Occipital lobe (tissue), 1 donor: ENCODE measurements at regions not wholly inside any gene's neighbourhood (a gene's known extent, or its start where the extent isn't known, plus 50 kb on each side); places are given as distances from the start of the nearest gene placed in this dataset.

ENCODE experiments used
- DNase-seq: peaks from one replicate; lab custom pipeline; 2025; lab: John Stamatoyannopoulos, UW

DNA sequence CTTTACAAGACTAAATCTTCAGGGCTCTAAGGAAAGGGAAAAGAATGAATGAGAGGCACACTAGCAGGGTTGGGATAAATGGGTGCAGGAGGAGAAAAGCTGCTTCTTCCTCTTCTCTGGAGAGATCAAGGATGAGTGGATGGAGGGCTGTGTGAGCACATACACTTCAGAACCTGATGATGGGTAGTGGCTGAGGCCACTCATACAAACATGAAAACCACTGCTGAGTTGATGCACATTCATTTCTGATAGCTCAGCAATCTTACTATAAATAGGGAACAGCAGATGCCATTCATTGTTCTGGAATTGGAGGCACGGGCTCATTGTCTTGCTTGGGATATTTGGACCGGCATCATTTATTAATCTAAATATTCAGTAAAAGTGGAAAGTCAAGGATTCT is 152.4 kb upstream of the KCTD1 start:
- no peak for DNase-seq

DNA sequence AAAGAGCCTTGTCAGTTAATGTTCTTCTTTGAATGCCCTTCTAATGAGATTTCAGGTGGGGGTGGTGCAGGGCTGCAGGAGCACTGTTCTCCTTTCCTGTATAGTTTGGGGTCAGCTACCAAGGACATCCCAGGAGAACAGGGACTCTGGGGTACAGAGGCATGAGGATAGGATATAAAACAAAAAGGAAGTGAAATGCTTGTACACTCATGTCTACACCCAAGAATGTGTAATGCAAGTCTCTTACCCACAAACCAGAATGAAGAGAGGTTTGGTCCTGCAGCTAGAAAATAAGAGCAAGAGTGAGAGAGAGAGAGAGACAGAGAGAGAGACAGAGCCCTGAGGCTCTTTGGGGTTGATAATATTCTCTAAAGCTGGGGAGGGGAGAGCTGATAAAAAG is 151.8 kb upstream of the KCTD1 start:
- no peak for DNase-seq

DNA sequence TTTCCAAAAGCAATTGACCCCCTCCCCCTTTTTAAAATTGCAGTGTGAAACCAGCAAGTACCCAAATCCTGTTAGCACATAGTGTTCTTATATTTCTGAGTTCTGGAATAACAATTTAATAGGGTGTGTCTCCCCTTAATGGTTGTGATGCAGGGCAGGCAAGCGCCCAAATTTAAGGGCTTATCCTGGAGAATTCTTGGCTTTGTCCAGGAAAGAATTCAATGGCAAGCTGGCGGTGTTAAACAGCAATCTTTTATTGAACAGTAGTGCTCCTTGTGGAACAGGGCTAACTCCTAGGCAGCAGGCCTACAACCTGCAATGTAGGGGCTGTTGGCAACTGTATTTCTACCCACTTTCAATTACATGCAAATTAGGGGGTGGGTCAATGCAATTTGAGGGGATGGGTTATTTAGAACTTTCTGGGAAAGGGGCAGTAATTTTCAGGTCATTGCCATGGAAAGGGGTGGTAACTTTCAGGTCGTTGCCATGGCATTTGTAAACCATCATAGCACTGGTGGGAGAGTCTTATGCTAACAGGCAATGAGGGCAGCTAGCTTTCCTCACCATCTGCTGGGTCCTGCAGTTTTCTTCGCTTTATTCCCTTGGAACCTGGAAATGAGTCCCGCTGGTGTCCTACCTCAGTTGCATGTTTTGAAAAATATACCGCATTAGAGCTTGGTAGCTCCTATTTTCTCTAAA is 149.0 kb upstream of the KCTD1 start:
- no peak for DNase-seq

DNA sequence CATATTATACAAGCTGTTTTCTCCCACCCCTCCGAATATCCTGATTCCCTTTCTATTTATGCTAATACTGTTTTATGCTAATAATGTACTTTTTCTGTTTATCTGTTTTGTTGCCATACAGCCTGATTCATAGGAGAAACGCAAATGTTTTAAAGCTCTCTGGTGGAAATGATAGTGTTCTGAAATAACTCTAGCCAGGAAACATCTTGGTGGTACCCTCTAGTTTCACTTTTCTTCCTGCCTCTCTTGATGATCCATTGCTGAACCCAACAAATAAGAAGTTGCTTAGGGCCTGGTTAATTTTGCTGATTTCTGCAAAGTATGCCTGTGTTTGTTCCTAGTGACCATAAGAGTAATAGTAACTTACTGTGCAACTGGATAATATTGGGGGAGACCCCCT is 148.4 kb upstream of the KCTD1 start:
- no peak for DNase-seq

DNA sequence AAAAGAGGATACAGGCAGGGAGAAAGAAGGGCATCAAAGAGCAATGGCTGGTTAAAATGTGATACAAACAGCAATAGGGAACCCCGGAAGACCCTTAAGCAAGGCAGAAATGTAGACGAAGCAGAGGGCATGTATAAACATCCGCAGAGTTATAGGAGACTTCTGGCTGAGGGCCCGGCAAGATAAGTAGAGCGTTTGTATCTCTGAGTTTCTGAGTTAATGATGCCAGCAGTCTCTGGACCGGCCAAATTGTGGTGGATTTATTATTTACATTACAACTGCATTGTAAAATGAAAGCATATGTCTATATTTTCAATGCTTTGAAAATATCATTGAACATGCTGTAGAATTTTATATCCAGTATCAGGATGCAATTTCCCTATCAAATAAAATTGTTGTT is 148.0 kb upstream of the KCTD1 start:
- DNase-seq, result no peak

DNA sequence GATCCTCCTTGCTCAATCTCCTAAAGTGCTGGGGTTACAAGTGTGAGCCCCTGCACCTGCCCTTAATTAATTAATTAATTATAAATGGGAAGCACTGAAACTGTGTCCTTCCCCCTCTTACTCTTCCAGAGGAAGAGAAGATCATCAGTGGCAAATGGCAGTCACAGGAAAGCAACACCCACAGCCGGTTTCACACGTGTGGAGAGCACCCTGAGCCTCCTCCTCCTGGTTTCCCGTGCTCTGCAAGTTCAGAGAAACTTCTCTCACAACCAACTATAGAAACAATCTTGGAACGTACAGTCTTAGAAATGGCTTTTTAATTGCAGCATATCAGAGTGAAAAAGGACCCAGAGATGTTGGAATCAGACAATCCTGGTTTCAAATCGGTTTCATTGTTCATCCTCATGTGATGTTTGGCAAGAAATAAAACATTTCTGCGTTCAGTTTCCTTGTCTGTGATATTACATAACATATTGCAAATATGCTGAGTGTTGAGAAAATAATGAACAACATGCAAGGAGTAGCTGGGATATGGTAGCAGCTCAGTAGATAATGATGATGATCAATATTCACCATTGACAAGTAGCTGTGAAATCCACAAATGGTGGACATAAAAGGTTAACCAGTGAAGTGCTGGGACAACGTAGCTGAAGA is 141.0 kb upstream of the KCTD1 start:
- no peak for DNase-seq

DNA sequence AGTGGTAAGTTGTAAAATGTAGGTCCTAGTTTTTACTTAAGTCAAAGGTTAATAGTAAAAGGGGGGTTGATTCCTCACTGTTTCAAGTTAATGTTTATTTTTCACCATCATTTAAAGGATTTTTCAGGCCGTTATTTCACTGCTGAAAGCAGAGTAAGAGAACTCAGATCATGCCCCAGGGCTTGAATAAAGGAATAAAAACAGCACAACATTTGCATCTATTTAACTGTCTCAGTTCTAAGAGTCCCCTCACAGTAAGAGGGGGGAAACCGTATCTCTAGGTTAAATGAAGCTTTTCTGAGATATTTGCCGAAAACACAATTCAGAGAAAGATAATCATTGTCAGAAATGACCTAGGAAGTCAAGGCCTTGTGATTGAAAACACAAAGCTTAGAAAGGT is 138.2 kb upstream of the KCTD1 start:
- DNase-seq, result no peak

DNA sequence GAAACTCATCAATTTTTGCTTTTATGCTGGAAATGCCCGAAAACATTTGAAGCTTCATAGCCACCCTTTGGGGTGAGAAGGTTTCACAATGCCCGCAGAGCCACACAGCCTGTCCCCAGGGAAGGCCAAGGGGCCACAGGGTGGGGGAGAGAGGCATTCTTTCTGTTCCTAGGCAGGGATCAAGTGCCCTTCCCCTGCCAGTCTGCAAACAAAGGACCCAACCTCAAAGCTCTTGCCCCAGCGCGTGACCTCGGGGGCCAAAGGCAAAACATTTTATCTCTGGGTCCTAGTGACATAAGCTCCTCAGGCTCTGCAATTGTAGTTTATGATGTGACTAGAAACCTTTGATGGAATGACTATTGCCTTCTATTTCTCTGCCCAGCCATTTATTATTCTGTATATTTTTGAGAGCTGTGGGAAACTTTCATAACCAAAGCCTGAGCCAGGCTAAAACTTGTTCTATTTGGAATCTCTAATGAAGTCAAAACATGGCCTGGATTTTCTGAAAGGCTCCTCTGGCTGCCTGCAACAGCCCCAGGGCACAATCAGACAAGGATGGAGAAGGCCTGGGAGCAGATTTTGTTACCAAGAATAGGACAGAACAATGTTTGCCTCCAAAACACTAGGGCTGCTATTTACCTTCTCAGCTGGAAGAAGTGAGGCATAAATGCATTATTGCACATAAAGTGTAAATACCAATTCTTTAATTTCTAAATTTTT is 137.2 kb upstream of the KCTD1 start:
- DNase-seq, result no peak

DNA sequence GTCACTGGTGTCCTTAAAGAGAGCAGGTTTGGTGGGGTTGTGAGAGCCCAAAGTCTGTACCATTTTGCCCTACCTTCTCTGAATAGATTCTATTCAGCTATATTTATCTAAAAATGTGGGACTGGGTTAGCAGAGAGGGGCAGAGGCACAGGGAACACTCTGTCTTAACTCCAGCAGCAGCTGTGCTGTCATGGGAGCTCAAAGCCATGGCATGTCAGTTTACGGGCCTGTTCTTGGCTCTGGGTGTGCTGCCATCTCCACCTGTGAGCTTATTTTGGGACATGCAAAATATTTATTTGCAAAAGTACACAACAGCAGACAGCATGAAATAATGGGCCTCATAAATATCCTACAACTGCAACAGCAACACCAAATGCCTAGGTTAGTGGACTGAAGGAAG is 129.6 kb upstream of the KCTD1 start:
- no peak for DNase-seq

DNA sequence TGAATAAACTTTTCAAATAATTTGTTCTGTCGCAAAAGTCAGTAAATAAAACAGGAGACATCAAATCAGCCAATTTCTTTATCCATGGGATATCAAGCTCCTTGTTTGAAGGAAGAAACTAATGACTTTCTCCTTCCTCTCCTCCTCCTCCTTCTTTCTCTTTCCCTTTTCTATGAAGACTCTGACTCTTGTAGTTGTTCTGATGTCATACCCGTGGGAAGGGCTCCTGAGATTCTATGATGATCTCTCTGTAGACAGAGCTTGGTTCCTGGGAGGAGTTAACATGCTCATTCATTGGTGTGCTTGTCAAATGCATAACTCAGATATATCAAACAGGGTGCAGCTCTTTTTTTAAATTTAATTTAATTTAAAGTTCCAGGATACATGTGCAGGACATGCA is 118.7 kb upstream of the KCTD1 start:
- DNase-seq, result no peak

DNA sequence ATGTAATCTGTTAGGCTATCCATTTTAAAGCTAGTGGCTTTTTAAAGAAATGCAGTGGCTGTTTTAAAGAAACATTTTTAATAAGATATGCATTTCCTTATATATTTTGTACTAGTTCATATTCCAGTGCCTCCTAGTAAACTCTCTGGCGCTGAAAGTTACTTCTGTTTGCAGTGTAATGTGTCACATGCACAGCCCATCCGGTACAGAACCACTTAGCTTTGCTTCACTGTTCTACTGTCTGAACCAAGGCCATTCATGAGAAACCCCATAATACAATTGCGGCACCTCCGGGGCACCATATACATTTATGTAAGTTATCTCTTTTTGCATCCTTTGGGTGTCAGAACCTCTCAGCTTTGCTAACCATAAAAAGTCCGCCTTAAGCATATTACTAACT is 114.6 kb upstream of the KCTD1 start:
- DNase-seq, result no peak

DNA sequence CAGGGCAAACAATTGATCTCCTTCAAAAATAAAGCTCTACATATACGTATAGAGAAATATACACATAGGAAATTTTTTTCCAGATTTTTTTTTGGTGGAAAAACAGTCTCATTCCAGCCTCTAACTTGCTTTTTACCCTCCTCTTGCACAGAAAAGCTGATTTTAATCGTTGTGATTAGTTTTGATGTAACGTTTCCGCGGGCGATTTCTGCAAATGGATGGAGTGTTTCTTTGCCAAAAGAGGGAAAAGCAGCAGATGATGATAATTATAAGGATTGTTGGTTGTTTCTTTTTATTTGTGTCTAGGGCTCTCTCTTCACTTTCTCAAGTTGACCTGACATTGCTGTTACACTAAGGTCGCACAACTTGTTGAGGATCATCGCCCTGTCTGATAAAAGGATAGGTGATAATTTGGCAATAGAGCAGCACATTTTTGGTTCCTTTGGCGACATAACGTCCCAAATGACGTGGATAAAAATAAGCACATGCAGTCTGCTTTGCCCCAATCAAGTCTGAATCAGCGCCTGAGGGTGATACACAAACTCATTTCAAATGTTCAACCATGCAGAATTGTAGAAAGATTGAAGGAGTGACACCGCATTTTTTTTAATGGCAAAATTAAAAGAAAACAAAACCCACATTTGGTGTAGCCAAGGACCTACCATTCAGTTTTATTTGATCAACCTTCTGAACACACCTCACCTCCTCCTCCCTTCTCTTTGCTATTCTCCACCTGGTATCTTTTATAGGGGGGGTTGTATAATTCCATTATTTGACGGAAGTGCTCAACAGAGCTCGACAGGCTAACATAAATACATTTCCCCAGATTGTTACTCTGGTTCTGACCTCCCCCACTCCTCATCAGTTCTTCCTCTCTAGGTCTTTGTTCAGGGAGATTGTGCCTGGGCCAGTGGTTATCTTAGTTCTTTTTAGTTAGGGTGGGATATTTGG is 109.6 kb upstream of the KCTD1 start:
- no peak for DNase-seq

DNA sequence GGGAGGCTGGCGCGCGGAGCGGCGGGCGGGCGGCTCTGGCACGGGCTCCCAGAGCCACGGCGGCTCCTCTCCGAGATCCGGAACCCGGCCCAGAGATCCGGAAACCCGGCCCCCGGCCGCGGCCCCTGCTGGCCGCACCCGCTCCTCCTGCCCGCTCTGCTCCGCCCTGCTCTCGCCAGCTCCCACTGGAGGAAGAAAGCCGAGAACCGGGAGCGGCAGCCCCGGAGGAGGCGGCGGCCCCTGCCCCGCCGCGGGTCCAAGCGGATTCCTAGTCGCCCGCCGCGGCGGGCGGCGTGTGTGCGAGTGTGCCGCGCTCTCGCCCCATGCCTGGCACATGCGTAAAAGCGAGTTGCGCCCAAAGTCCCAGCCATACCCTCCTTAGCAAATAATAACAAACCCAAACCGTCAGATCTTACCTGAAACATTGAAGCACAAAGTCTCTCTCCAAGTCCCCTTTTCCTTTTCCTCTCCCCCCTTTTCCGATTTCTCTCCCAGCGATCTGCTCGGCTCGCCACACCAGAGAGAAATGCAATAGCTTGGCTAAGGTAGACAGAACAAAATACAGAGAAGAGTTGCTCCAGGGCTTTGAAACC is 108.7 kb upstream of the KCTD1 start:
- peak; percentile 55 for DNase-seq

DNA sequence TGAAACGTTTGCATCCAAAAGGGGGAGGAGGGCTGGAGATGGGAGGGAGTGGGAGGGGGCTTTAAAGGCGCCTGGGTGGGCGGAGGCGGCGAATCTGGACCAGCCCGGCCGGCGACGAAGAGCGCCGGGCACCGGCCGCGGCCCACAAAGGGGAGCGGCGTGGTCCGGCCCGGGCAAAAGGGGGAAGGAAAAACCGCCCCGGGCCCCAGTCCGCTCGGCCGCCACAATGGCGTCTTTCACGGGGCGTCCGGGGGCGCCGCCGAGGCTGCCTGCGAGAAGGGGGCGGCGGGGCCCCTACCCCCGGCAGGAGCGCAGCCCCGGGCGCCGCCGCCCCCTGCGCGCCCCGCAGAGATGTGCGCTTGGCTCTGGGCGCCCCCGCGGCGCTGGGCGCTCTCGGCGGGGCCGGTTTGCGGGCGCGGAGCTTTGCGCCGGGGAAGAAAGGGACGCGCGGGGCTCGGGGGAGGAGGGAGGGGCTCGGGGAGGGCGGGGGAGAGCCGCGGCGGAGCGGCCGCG is 108.1 kb upstream of the KCTD1 start:
- no peak for DNase-seq

DNA sequence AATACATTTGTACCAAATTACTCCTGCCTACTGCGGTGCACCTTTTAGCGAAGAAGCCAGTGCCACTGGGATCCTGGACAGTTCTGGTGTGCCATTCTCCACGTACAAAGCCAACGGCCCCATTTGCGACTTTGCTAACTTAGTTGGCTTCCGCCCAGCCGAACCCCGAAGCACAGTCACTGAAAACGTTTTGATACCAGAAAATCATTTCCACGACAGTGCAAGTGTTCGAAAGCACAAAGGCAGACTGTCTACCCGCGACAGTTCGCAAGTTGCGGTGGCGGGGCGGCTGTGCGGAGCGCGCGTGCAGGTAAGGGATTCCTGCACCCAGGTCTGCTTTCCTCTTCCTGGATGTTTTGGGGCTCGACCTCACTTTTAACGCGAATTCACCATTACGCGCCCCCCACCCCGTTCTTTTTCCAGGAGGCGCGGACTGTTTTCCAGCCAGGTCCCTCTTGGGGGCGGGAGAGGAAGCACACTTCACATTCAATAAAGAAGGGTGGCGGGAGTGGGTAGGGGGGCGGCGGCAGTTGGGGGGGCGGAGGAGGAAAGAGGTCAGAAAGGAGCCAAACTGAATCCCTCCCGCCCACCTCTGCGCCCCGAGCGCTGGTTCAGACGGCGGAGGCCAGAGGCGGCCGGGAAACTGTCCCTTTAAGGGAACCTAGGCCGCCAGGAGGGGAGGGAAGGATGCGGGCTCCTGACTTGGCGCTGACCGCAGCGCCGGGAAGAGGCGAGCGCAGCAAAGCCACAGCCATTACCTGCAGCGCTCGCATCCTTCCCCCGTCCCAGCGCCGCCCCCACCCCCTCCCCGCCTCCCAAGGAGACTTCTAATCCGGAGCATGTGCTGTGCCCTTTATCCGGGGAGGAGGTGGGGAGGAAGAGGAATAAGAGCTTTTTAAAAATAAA is 107.4 kb upstream of the KCTD1 start:
- DNase-seq, result peak; percentile 57

DNA sequence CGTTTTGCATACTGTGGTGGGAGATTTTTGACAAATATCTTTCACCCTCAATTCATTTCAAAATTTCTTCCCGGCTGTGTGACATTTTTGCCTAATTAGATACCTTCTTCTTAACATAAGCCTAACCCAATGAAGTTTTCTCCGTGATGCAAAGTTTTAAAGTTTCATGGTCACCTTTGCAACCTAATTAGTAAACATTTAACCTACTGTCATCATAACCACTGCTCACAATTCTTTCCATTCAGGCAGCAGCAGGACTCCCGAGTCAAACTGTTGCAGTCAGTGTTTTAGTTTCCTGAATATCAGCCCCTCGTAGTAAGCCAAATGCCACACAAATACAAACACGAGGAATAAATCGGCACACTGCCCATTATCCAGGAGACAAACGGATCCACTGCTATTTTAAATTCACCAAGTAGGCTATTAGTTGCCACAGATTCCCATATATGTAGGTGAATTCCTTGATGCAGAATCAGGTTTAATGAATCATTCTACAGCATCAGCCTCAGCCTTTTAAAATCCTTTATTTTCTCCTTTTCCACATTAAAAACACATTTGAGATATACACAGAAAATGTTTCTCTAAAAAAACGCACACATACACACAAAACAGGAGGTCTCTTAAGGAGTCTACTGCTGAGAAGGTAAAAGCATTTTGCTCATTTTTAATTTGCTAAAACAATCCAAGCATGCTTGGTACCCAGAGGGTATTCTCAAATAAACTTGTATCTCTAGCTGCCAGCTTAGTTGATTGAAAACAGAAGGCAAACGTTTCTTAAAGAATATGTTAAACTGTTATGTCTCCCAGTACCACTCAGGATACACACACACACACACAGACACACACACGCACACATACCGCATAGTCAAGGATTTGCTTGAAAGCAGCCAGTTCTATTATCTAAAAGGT is 106.5 kb upstream of the KCTD1 start:
- no peak for DNase-seq

DNA sequence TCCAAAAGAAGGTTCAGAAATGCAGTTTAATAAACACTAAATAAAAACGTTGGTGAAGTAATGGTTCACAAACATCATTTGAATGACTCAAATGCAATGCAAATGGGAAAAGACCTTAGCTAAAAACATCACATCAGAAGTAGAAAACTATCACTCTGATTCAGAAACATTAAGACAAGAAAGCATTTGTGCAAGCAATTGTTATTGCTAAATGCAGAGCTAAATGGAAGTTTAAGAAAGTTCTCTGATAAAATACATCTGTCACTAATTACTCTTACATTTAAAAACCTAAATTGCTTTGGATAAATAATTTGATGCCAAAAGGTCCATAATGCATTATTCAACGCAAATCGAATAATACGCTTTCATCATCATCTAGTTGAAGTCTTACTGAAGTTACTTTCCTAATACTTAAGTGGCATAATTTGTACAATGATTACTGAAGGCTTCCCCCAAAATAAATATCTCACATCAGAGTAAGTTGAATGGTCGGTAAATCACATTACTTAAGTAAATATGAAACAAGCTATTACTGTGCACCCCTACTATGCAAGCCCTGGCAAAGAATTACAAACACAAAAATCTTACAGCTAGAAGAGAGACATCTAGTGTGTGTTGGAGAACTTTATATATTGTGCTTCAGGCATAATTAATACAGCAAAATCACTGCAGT is 105.7 kb upstream of the KCTD1 start:
- no peak for DNase-seq

DNA sequence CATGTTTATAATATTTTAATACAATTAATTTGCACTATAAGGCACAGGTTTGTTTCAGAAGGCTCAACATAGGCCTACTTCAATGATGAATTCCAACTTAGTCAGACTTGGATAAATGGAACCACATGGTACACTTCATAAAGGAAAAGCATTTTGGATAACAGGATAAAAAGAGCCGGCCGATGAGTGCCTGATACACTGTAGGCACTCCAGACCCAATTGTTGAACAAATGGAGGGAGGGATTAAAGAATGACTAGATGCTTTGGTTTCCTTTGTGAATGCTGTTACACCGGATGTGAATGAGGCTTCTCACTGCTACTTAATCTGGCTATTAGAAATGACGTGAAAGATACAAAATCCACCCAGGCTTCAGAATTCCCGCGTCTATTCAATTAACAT is 104.1 kb upstream of the KCTD1 start:
- no peak for DNase-seq
